Mucosa of descending colon (tissue), 3 donors: ENCODE measurements at regions not wholly inside any gene's neighbourhood (a gene's known extent, or its start where the extent isn't known, plus 50 kb on each side); places are given as distances from the start of the nearest gene placed in this dataset.

Experiments
- ATAC-seq: fragments of 200-7000 bp; cut with Tn5 transposase; one replicate; pipeline ENCODE4 v1.9.1; 2020; ENCODE audit warnings: mild to moderate bottlenecking, moderate library complexity
- DNase-seq, 3 donors: peaks; one replicate each; pipeline ENCODE4 v3.0.0-alpha.2; 2020
- H3K36me3 ChIP-seq: fragments of 200-600 bp; one replicate; pipeline ENCODE4 v1.8.0; 2021; ENCODE audit warnings: low read depth, mild to moderate bottlenecking
- H3K4me1 ChIP-seq: fragments of 200-600 bp; one replicate; pipeline ENCODE4 v1.8.0; 2021; ENCODE audit warnings: low read depth, mild to moderate bottlenecking
- H3K4me3 ChIP-seq: fragments of 200-600 bp; one replicate; pipeline ENCODE4 v1.8.0; 2021; ENCODE audit warnings: mild to moderate bottlenecking
- H3K9me3 ChIP-seq: fragments of 200-600 bp; one replicate; pipeline ENCODE4 v1.8.0; 2021; ENCODE audit warnings: mild to moderate bottlenecking
- intact Hi-C, 2 donors: fragments of 100-400 bp; cut with DNase I in 1 of 2; cut with micrococcal nuclease in 1 of 2; formaldehyde crosslinking; loops; one replicate each; pipeline versions ENCODE4 v1.11.0 to v1.11.1; 2022; cut with DNase I, micrococcal nuclease
- TF ChIP-seq, protein P1 (sequence below): fragments of 200-600 bp; IDR thresholded peaks from one replicate; pipeline ENCODE4 v1.8.0; 2022; ENCODE audit warnings: antibody characterized with exemption, mild to moderate bottlenecking
- donor health status: DM: no; HTN: no; CAD: no; lungs with moderate emphysema.
- donor health status: DM: no; HTN: no; CAD: no.
- donor health status: DM: no; HTN: yes; CAD: no.

DNA sequence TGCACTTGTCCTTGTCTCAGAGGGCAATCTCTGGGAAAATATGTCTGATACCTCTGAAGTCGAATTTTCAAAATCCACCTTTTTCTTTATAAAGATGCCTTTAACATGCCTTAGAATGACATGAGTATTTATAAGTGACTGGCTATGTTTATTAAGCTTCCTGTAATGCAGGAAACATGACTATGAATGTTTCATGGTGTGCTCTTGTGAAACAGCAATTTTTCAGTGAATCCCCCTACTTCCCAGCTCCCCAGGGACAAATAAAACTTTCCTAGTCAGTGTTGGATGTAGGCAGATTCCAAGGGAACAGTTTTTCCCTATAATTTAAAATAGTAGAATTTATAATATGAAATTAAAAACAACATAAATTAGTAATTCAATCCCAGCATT lies 437.0 kb downstream of the LMO4 start:
- Histone ChIP-seq H3K36me3 (no peaks in the 10 kb centered on the region), H3K9me3 (peaks cover 6% of the 10 kb centered on the region), H3K4me3 (no peak overlapping the region), H3K4me1 (no peaks in the 10 kb centered on the region)
- DNase-seq = no peak
- TF ChIP-seq, protein P1, sequence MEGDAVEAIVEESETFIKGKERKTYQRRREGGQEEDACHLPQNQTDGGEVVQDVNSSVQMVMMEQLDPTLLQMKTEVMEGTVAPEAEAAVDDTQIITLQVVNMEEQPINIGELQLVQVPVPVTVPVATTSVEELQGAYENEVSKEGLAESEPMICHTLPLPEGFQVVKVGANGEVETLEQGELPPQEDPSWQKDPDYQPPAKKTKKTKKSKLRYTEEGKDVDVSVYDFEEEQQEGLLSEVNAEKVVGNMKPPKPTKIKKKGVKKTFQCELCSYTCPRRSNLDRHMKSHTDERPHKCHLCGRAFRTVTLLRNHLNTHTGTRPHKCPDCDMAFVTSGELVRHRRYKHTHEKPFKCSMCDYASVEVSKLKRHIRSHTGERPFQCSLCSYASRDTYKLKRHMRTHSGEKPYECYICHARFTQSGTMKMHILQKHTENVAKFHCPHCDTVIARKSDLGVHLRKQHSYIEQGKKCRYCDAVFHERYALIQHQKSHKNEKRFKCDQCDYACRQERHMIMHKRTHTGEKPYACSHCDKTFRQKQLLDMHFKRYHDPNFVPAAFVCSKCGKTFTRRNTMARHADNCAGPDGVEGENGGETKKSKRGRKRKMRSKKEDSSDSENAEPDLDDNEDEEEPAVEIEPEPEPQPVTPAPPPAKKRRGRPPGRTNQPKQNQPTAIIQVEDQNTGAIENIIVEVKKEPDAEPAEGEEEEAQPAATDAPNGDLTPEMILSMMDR = no peak
- intact Hi-C loops = no loop called here
- no peak for ATAC-seq

DNA sequence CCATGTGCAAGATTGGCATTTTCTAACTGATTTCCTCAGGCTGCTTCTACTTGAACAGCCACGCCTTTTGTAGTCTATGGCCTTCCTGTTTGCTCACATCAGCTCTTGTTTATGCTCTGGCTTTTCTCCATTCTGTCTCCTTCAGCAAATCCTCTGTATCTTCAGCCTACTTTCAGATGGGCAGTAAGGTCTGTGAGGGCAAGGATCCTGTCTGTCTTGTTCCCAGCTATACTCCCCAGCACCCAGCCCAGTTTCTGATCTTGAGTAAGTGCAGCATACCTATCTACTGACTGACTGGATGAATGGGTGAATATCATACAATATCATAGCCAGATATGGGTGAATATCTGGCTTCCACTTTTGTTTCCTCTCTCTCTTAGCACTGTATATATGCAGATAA lies 438.1 kb downstream of the LMO4 start:
- no peaks in the 10 kb centered on the region for H3K36me3 ChIP-seq
- no peaks in the 10 kb centered on the region for H3K4me1 ChIP-seq
- TF ChIP-seq, protein P1 = no peak
- ATAC-seq (no peak), DNase-seq (no peak)
- intact Hi-C loops = no loop called here
- peaks cover 6% of the 10 kb centered on the region for H3K9me3 ChIP-seq
- no peak overlapping the region for H3K4me3 ChIP-seq

DNA sequence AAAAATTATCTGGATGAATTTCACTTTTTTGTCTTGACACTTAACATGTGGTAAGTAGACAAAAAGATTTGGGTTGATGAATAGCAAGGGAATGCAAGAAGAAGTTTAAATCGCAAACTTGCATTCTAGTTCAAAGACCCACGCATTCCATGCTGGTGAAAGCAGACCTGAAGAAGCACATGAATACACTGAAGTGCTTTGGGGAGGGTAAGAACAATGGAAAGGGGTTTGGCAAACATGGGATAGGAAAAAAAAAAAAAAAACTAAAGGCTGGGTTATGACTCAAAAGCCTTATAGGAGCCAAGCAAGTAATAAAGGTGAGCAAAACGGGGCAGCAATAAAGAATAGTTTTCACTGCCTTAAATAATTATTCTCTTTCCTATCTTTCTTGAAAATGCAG lies 450.2 kb downstream of the LMO4 start:
- Histone ChIP-seq H3K4me1 (no peaks in the 10 kb centered on the region), H3K36me3 (no peaks in the 10 kb centered on the region), H3K4me3 (no peak overlapping the region), H3K9me3 (no peaks in the 10 kb centered on the region)
- no peak for ATAC-seq
- no peak for DNase-seq
- TF ChIP-seq, protein P1 = no peak
- intact Hi-C loops = no loop called here

DNA sequence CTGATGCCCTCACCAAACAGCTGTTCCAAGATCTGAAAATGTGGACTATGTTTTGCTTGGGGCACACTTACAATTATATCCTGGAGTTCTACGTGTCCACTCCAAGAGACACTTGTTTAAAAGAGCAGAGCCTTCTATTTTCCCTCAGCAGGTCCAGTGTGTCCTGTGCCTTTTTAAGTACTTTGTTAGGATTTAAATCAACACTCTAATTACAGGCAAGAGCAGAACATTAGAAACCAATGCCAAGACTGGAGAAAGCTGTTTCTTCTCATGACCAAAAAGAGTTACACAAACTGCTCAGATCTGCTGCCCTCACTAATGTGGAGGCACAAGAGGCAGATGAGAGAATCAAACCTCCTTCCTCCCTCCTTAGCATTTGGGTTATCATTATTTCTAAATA lies 452.9 kb downstream of the LMO4 start:
- Histone ChIP-seq H3K4me1 (no peaks in the 10 kb centered on the region), H3K4me3 (no peak overlapping the region), H3K36me3 (no peaks in the 10 kb centered on the region), H3K9me3 (no peaks in the 10 kb centered on the region)
- ATAC-seq (no peak), DNase-seq (no peak)
- intact Hi-C loops = no loop called here
- TF ChIP-seq, protein P1 = no peak

DNA sequence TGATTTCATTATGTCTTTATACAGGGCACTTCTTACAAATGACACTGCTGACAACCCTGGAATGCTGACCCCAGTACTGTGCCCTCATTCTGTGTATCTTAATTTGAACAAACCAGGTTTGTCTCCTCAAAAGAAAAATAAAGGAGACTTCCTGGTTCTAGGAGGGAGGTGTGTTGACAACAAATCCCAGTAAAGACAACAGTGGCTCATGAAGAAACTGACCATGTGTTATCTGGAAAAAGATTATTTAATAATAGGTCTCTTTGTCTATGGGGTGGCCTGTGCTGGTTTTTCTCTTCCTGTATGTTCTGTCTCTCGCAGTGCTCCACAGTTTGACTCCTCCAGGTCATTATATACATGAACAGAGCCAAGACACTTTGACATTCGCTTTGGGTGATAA lies 454.6 kb downstream of the LMO4 start:
- ATAC-seq = no peak
- Histone ChIP-seq H3K36me3 (no peaks in the 10 kb centered on the region), H3K4me1 (no peaks in the 10 kb centered on the region), H3K4me3 (no peak overlapping the region), H3K9me3 (no peaks in the 10 kb centered on the region)
- intact Hi-C loops = no loop called here
- TF ChIP-seq, protein P1 = no peak
- no peak for DNase-seq

DNA sequence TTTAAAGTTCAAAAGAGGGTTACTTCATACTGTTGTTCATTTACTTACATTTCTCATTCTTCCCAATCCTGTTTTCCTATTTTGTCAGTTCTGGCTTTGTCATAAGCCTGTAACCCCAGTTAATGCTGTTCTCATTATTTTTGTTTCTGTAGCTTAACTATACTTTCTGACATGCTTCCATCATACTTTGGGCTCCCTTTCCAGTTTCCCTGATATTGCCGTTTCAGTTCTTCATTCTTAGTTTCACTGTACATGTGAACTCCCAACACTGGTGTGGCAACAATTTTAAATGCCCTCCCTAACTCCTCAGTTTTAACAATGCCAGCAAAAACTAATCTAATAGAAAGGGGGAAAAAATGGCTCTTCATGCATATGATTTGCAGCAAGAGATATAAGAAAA lies 456.7 kb downstream of the LMO4 start:
- TF ChIP-seq, protein P1 = no peak
- Histone ChIP-seq H3K9me3 (no peaks in the 10 kb centered on the region), H3K36me3 (no peaks in the 10 kb centered on the region)

More for the DNA sequence above, 456.7 kb downstream of the LMO4 start:
- Histone ChIP-seq H3K4me3 (no peak overlapping the region), H3K4me1 (no peaks in the 10 kb centered on the region)
- ATAC-seq = no peak
- DNase-seq = no peak
- intact Hi-C loops = no loop called here
